HepG2 (cell line): ENCODE measurements at regions not wholly inside any gene's neighbourhood (a gene's known extent, or its start where the extent isn't known, plus 50 kb on each side); places are given as distances from the start of the nearest gene placed in this dataset.

ENCODE experiments used
- DMAP1 ChIP-seq: IDR thresholded peaks from 2 replicates; pipeline ENCODE4 v1.6.1; 2016
- ZNF317 ChIP-seq: sonication (generic); formaldehyde crosslinking; IDR thresholded peaks from 2 replicates; pipeline ENCODE4 v1.5.0; 2020; ENCODE audit warnings: mild to moderate bottlenecking, missing genetic modification reagents

GRCh38 chr1:38418195-38419030 is 371.8 kb upstream of the POU3F1 start:
- no peak for TF ChIP-seq DMAP1
- TF ChIP-seq ZNF317 (CRISPR knock-in tag): no peak
